Sigmoid colon (tissue), 4 donors: ENCODE measurements at regions not wholly inside any gene's neighbourhood (a gene's known extent, or its start where the extent isn't known, plus 50 kb on each side); places are given as distances from the start of the nearest gene placed in this dataset.

Experiments used
- CTCF ChIP-seq, 4 experiments: fragments of 450-650 bp in 3 of 4; fragments of 200-600 bp in 1 of 4; IDR thresholded peaks; one replicate each; pipeline ENCODE4 v1.5.1; 2016 to 2019; ENCODE audit warnings: antibody characterized with exemption in 4 of 4, mild to moderate bottlenecking in 3 of 4, moderate library complexity in 2 of 4
- EP300 ChIP-seq, 4 donors: sonication (generic); formaldehyde crosslinking; IDR thresholded peaks; one replicate each; pipeline ENCODE4 v1.6.1; 2017; ENCODE audit warnings: antibody characterized with exemption in 4 of 4
- POLR2A ChIP-seq, 2 donors: fragments of 450-650 bp; IDR thresholded peaks; one replicate each; pipeline ENCODE4 v1.6.1; 2016; ENCODE audit warnings: antibody characterized with exemption in 2 of 2, mild to moderate bottlenecking in 2 of 2, moderate library complexity in 2 of 2
- POLR2AphosphoS5 ChIP-seq, 4 donors: sonication (generic); formaldehyde crosslinking; IDR thresholded peaks; one replicate each; pipeline ENCODE4 v1.6.1; 2017; ENCODE audit warnings: antibody characterized with exemption in 4 of 4

GRCh38 chrX:82031250-82031649, 829.3 kb downstream of the SH3BGRL start:
- TF ChIP-seq CTCF (IDR thresholded peaks at IDR 0.05) (no peak), POLR2AphosphoS5 (IDR thresholded peaks at IDR 0.05) (no peak), POLR2A (IDR thresholded peaks at IDR 0.05) (no peak), EP300 (IDR thresholded peaks at IDR 0.05) (no peak)
